Lower lobe of right lung (tissue), 2 donors: ENCODE measurements at regions not wholly inside any gene's neighbourhood (a gene's known extent, or its start where the extent isn't known, plus 50 kb on each side); places are given as distances from the start of the nearest gene placed in this dataset.

ENCODE experiments used
- ATAC-seq, 2 donors: fragments of 200-7000 bp; cut with Tn5 transposase; one replicate each; pipeline ENCODE4 v1.9.1; 2020 to 2022; ENCODE audit warnings: mild to moderate bottlenecking in 2 of 2, moderate library complexity in 2 of 2
- DNase-seq: peaks from one replicate; pipeline ENCODE4 v3.0.0-alpha.2; 2020
- H3K27ac ChIP-seq: fragments of 200-600 bp; one replicate; pipeline ENCODE4 v1.8.0; 2022
- H3K27me3 ChIP-seq: fragments of 200-600 bp; one replicate; pipeline ENCODE4 v1.8.0; 2022; ENCODE audit warnings: low read depth
- H3K36me3 ChIP-seq: fragments of 200-600 bp; one replicate; pipeline ENCODE4 v1.8.0; 2022; ENCODE audit warnings: mild to moderate bottlenecking
- H3K4me1 ChIP-seq: fragments of 200-600 bp; one replicate; pipeline ENCODE4 v1.8.0; 2022
- H3K4me3 ChIP-seq: fragments of 200-600 bp; one replicate; pipeline ENCODE4 v1.8.0; 2022; ENCODE audit warnings: mild to moderate bottlenecking
- H3K9me3 ChIP-seq: fragments of 200-600 bp; one replicate; pipeline ENCODE4 v1.8.0; 2022
- CTCF ChIP-seq: fragments of 200-600 bp; IDR thresholded peaks from one replicate; pipeline ENCODE4 v1.8.0; 2022; ENCODE audit warnings: antibody characterized with exemption, mild to moderate bottlenecking
- intact Hi-C: fragments of 100-400 bp; cut with DNase I; formaldehyde crosslinking; loops from one replicate; pipeline ENCODE4 v1.11.0; 2022
- donor health status: DM: no; HTN: yes; CAD: no; lungs with severe emphysema.

GRCh38 chr20:48102931-48103660 is 317.8 kb upstream of the SULF2 start:
- Histone ChIP-seq H3K27ac (no peak overlapping the region), H3K4me3 (no peak overlapping the region), H3K36me3 (no peaks in the 10 kb centered on the region), H3K27me3 (no peaks in the 10 kb centered on the region), H3K4me1 (no peaks in the 10 kb centered on the region), H3K9me3 (no peaks in the 10 kb centered on the region)
- TF ChIP-seq CTCF: no peak
- DNase-seq: no peak
- no peak for ATAC-seq
- intact Hi-C loops: no loop called here

- no peak overlapping the region for H3K4me3 ChIP-seq
- TF ChIP-seq CTCF: no peak
- no peaks in the 10 kb centered on the region for H3K27me3 ChIP-seq
- no peaks in the 10 kb centered on the region for H3K4me1 ChIP-seq
- ATAC-seq: no peak
- intact Hi-C loops: no loop called here
- H3K36me3 ChIP-seq: no peaks in the 10 kb centered on the region
- DNase-seq: no peak
- no peaks in the 10 kb centered on the region for H3K9me3 ChIP-seq
- no peak overlapping the region for H3K27ac ChIP-seq
Measured at GRCh38 chr20:48102076-48102787, 317.0 kb upstream of the SULF2 start.

- ATAC-seq (no peak), DNase-seq (no peak)
- H3K27ac ChIP-seq: no peak overlapping the region
- H3K9me3 ChIP-seq: no peaks in the 10 kb centered on the region
- H3K4me3 ChIP-seq: no peak overlapping the region
- H3K27me3 ChIP-seq: no peaks in the 10 kb centered on the region
- H3K36me3 ChIP-seq: no peaks in the 10 kb centered on the region
- intact Hi-C loops: no loop called here
- TF ChIP-seq CTCF: no peak
- H3K4me1 ChIP-seq: no peaks in the 10 kb centered on the region
Measured at GRCh38 chr20:48100483-48100882, 315.2 kb upstream of the SULF2 start.

GRCh38 chr20:48098866-48099265 is 313.6 kb upstream of the SULF2 start:
- H3K27ac ChIP-seq: no peak overlapping the region
- H3K36me3 ChIP-seq: no peaks in the 10 kb centered on the region
- ATAC-seq: no peak
- H3K9me3 ChIP-seq: no peaks in the 10 kb centered on the region
- intact Hi-C loops: no loop called here
- no peak for DNase-seq
- TF ChIP-seq CTCF: no peak
- no peak overlapping the region for H3K4me3 ChIP-seq
- H3K27me3 ChIP-seq: no peaks in the 10 kb centered on the region
- no peaks in the 10 kb centered on the region for H3K4me1 ChIP-seq

- intact Hi-C loops: no loop called here
- Histone ChIP-seq H3K36me3 (no peaks in the 10 kb centered on the region), H3K9me3 (no peaks in the 10 kb centered on the region), H3K27ac (no peak overlapping the region), H3K27me3 (no peaks in the 10 kb centered on the region), H3K4me1 (no peaks in the 10 kb centered on the region), H3K4me3 (no peak overlapping the region)
- DNase-seq (no peak), ATAC-seq (no peak)
- TF ChIP-seq CTCF: no peak
Measured at GRCh38 chr20:48098099-48098498, 312.8 kb upstream of the SULF2 start.
